GM12873 (cell line): ENCODE measurements at regions not wholly inside any gene's neighbourhood (a gene's known extent, or its start where the extent isn't known, plus 50 kb on each side); places are given as distances from the start of the nearest gene placed in this dataset.

Source experiments
- TF ChIP-seq, protein P1 (sequence below): IDR thresholded peaks from 2 replicates; pipeline ENCODE4 v1.5.1; 2012; ENCODE audit warnings: low read depth, mild to moderate bottlenecking, moderate library complexity, low read length, control low read depth; ENCODE audit not compliant: insufficient read depth; ENCODE audit errors: missing control alignments

DNA sequence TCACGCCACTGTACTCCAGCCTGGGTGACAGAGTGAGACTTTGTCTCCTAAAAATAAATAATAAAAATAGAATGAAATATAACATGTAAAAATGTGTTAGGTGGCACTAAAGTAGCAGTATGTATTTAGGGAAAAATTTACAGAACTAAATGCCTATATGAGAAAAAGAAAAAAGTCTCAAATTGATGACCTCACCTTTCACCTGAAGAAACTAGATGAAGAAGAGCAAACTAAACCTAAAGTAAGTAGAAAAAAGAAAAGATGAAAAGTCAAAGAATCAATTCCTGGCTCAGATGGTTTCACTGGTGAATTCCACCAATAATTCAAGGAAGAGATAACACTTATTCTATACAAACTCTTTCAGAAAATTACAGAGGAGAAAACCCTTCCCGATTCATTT lies 106.5 kb upstream of the NANOS1 start:
- TF ChIP-seq, protein P1, sequence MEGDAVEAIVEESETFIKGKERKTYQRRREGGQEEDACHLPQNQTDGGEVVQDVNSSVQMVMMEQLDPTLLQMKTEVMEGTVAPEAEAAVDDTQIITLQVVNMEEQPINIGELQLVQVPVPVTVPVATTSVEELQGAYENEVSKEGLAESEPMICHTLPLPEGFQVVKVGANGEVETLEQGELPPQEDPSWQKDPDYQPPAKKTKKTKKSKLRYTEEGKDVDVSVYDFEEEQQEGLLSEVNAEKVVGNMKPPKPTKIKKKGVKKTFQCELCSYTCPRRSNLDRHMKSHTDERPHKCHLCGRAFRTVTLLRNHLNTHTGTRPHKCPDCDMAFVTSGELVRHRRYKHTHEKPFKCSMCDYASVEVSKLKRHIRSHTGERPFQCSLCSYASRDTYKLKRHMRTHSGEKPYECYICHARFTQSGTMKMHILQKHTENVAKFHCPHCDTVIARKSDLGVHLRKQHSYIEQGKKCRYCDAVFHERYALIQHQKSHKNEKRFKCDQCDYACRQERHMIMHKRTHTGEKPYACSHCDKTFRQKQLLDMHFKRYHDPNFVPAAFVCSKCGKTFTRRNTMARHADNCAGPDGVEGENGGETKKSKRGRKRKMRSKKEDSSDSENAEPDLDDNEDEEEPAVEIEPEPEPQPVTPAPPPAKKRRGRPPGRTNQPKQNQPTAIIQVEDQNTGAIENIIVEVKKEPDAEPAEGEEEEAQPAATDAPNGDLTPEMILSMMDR = no peak

DNA sequence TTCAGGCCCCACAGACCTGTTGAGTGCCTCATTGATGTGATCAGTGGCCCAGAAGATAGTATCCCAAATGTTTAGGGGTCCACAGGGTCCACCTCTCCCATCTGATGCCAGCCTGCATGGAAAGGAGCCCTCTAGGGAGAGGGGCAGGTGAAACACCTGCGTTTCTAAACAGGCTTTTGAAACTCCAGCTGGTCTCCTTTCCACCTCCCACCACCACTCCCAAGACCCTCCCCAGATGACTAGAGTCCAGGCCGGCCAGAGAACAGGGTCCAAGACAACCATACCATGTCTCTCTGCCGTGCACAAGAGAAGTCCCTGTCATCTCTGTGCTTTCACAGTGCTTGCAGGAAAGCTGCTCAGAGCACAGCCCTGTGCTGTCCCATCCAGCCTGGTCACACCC lies 105.0 kb upstream of the NANOS1 start:
- TF ChIP-seq, protein P1 = no peak

DNA sequence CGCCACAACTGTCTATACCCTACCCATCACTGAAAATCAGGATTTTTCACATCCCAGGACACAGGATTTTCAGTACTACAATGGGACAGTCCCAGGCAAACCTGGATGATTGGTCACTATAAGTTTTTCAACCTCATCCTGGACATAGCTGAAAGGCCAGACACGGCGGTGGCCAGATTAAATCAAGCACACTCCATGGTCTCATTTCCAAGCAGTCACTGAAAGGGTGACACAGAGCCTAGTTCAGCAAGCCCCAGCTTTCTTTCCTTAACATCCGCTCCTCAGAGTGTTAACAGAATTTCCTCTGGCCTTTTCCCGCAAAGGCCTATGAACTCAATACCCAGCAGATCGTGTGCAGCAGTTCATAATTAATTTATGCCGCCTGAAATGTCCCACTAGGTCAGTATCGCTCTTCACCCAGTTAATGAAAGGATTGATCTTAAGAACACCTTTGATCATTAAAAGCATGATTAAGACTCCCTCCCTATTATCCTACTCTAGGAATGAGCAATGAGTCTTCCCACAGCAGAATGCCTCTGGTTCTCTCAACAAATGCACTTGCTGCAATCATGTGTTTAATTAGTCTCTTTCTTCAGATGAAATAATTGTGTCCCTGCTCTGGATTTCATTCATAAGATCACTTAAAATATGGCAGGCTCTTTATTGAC lies 104.0 kb upstream of the NANOS1 start:
- TF ChIP-seq, protein P1 = no peak

DNA sequence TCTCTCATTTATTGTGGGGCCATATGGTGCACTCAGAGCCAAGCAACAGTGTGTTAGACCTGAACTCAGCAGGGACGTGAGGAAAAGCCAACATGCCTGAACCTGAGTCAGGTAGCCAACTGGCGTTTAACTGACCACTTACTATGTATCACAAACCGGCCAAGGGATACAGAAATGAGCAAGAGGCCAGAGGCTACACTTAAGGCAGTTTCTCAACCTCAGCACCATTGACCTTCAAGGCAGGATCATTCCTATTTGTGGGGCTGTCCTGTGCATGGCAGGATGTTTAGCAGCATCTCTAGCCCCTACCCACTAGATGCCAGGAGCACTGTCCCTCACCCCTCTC lies 103.5 kb upstream of the NANOS1 start:
- TF ChIP-seq, protein P1 = no peak

DNA sequence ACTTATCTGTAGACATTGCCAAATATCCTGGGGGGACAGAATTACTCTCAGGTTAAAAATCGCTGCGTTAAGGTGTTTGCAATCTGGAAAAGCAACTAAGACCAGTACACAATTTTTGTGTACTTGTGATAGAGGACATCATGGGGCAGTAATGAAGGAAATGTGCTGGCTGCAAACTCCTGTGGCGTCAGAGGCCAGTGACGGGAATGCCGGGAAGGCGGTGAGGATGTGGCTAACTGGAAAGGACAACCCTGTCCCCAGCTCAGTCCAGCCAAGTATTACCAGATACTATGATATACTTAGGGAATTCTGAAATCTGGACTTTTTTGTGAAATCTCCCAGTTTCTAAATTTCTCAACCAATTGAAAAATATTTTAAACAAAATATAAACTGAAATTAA lies 103.1 kb upstream of the NANOS1 start:
- TF ChIP-seq, protein P1 = no peak

DNA sequence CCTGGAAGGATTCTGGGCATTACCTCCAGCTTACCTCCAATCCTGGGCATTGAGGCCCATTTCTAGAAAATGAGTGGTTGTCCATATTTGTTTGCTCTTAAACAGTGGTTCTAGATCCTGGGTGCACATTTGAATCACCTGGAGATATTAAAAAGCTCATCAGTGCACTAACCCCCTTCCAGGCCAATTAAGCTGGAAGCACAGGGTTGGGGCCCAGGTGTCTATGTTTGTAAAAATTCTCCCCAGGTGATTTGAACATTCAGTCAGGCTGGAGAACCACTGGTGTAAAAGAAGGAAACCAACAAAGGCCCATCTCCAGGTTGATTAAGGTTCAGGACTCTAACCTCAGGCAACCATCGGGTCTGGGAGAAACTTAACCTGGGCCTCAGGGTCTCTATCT lies 102.6 kb upstream of the NANOS1 start:
- TF ChIP-seq, protein P1 = no peak

DNA sequence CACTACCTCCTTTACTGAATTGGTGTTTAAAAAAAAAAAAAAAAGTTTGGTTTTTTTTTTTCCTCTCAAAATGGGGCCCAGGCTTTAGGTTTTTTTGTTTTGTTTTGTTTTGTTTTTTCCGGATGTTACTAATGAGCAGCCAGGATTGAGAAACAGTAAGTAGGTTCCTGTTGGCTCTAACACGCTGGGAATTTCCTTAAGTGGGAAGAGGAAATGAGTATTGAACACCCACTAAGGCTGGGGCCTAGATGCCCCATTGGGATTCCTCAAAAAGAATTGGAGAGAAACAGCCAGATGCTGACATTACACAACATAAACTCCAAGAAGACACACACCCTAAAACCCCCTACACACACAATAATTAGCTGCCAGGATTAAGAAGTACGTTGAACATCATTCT lies 102.2 kb upstream of the NANOS1 start:
- TF ChIP-seq, protein P1 = no peak
